ENCODE measurements at regions not wholly inside any gene's neighbourhood (a gene's known extent, or its start where the extent isn't known, plus 50 kb on each side); places are given as distances from the start of the nearest gene placed in this dataset.

- TF ChIP-seq, protein P1, sequence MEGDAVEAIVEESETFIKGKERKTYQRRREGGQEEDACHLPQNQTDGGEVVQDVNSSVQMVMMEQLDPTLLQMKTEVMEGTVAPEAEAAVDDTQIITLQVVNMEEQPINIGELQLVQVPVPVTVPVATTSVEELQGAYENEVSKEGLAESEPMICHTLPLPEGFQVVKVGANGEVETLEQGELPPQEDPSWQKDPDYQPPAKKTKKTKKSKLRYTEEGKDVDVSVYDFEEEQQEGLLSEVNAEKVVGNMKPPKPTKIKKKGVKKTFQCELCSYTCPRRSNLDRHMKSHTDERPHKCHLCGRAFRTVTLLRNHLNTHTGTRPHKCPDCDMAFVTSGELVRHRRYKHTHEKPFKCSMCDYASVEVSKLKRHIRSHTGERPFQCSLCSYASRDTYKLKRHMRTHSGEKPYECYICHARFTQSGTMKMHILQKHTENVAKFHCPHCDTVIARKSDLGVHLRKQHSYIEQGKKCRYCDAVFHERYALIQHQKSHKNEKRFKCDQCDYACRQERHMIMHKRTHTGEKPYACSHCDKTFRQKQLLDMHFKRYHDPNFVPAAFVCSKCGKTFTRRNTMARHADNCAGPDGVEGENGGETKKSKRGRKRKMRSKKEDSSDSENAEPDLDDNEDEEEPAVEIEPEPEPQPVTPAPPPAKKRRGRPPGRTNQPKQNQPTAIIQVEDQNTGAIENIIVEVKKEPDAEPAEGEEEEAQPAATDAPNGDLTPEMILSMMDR (IDR thresholded peaks at IDR 0.05): no peak
- no peak for TF ChIP-seq POLR2A (IDR thresholded peaks at IDR 0.05)
Measured at GRCh38 chr13:106153876-106154275, 381.6 kb downstream of the EFNB2 start.

Measured in breast epithelium (tissue), 3 donors.